ENCODE measurements at regions not wholly inside any gene's neighbourhood (a gene's known extent, or its start where the extent isn't known, plus 50 kb on each side); places are given as distances from the start of the nearest gene placed in this dataset.

GRCh38 chr2:128686497-128686859 is 367.8 kb upstream of the HS6ST1 start:
- no peak for TF ChIP-seq CTCF (IDR thresholded peaks at IDR 0.05; ENCODE audit: insufficient read depth, low read length, poor library complexity, severe bottlenecking)
- no peak for TF ChIP-seq EZH2phosphoT487 (conservative IDR thresholded peaks at IDR 0.05; ENCODE audit: low read length)
